ENCODE measurements at regions not wholly inside any gene's neighbourhood (a gene's known extent, or its start where the extent isn't known, plus 50 kb on each side); places are given as distances from the start of the nearest gene placed in this dataset.

DNA sequence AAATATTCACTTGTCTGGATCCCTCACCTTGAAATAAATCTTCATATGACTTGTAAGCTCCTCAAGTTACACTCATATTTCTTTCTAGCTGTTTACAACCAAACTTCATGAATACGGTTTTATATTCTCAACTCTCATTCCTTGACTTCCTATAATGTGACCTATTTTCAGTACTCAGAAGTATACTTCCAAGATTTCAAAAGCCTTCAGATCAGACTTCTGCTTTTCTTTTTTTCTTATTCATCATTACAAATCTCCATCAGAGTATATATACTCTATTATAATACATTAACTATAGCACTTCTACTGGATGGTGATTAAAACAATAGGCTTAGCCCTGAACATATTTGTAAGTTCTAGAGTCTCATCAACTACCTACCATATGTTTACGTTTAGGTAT is 123.6 kb upstream of the ALCAM start:
- WGBS, 4 donors: 71 to 81% (median 79%) methylated on average over 2 of the region's 2 CpGs
- no peaks in the 10 kb centered on the region for H3K9me3 ChIP-seq (replicated peaks in 1 of 3)
- DNase-seq: no peak
- no peak overlapping the region for H3K4me3 ChIP-seq
- no peak overlapping the region for H3K27ac ChIP-seq
- intact Hi-C loops (cut with DNase I): no loop called here
- TF ChIP-seq POLR2A (IDR thresholded peaks at IDR 0.05): no peak
- TF ChIP-seq, protein P1, sequence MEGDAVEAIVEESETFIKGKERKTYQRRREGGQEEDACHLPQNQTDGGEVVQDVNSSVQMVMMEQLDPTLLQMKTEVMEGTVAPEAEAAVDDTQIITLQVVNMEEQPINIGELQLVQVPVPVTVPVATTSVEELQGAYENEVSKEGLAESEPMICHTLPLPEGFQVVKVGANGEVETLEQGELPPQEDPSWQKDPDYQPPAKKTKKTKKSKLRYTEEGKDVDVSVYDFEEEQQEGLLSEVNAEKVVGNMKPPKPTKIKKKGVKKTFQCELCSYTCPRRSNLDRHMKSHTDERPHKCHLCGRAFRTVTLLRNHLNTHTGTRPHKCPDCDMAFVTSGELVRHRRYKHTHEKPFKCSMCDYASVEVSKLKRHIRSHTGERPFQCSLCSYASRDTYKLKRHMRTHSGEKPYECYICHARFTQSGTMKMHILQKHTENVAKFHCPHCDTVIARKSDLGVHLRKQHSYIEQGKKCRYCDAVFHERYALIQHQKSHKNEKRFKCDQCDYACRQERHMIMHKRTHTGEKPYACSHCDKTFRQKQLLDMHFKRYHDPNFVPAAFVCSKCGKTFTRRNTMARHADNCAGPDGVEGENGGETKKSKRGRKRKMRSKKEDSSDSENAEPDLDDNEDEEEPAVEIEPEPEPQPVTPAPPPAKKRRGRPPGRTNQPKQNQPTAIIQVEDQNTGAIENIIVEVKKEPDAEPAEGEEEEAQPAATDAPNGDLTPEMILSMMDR (IDR thresholded peaks at IDR 0.05): no peak
- H3K4me1 ChIP-seq (replicated peaks in 1 of 2): no peaks in the 10 kb centered on the region
- H3K36me3 ChIP-seq (replicated peaks in 1 of 2): no peaks in the 10 kb centered on the region
- no peaks in the 10 kb centered on the region for H3K27me3 ChIP-seq

DNA sequence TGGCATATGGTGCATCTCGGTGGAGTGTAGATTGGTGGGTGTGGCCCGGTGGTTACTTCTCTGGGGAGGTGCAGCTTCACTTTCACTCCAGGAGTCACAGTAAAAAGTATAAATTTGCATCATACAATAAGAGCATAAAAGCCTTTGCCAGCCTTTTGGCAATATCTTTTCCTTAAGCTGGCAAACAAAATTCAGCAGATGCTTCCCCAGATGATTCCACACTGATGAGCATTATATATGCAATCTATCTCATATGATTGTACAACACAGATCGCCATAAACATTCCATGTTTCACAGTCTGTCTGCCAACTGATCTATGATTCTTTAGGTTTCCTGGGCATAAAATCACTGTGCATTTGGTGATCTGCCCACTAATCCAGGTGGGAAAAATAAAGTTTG is 120.2 kb upstream of the ALCAM start:
- 80 to 92% (median 89%) methylated on average over 3 of the region's 3 CpGs for WGBS, 4 donors
- H3K9me3 ChIP-seq (replicated peaks in 1 of 3): no peaks in the 10 kb centered on the region
- no peak overlapping the region for H3K4me3 ChIP-seq
- H3K27me3 ChIP-seq: no peaks in the 10 kb centered on the region
- no peak for DNase-seq
- H3K27ac ChIP-seq: no peak overlapping the region
- H3K4me1 ChIP-seq (replicated peaks in 1 of 2): no peaks in the 10 kb centered on the region
- intact Hi-C loops (cut with DNase I): no loop called here
- TF ChIP-seq POLR2A (IDR thresholded peaks at IDR 0.05): no peak
- TF ChIP-seq, protein P1 (IDR thresholded peaks at IDR 0.05): no peak
- H3K36me3 ChIP-seq (replicated peaks in 1 of 2): no peaks in the 10 kb centered on the region

DNA sequence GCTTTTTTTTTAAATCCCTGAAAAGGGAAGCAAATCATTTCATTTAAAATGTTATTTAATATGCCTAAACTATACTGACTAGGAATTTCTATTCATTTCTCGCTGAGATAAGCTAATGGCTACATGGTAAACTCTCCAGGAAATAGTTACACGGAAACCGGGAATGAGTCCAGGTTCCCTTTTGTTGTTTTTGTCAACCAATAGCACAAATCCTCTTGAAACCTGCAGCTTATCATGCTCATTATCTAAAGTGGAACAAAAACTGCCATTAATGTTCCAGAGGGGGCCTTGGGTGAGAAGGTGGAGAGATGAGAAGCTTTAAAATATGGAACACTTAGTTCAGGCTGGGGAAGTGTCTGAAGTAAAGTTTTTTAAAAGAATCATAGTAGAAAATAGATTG is 113.5 kb upstream of the ALCAM start:
- TF ChIP-seq POLR2A (IDR thresholded peaks at IDR 0.05): no peak
- TF ChIP-seq, protein P1 (IDR thresholded peaks at IDR 0.05): no peak
- intact Hi-C loops (cut with DNase I): no loop called here
- Histone ChIP-seq H3K9me3 (replicated peaks in 1 of 3) (no peaks in the 10 kb centered on the region), H3K4me1 (replicated peaks in 1 of 2) (no peaks in the 10 kb centered on the region), H3K27ac (no peak overlapping the region), H3K27me3 (no peaks in the 10 kb centered on the region), H3K36me3 (replicated peaks in 1 of 2) (no peaks in the 10 kb centered on the region), H3K4me3 (no peak overlapping the region)
- 59 to 73% (median 65%) methylated on average over 3 of the region's 3 CpGs for WGBS, 4 donors
- DNase-seq: no peak

DNA sequence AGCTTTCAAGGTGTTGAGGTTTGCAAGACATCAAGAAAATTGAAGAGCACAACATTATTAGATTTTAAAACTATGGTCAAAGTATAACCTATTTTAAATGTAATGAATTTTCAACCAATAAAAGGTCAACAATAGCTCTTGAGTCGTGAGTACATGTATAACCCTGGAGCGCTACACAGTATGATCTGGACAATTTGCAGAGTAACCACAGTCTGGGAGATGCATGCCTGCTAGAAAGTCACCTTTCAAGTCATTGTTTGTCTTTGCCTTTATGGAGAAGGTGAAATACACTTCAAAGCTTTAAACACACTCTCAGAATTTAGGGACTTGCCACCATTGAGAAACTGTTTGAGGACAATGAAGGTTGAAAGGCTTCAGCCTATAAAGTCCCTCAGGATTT is 112.6 kb upstream of the ALCAM start:
- Histone ChIP-seq H3K27me3 (no peaks in the 10 kb centered on the region), H3K36me3 (replicated peaks in 1 of 2) (no peaks in the 10 kb centered on the region), H3K27ac (no peak overlapping the region), H3K9me3 (replicated peaks in 1 of 3) (no peaks in the 10 kb centered on the region), H3K4me3 (no peak overlapping the region), H3K4me1 (replicated peaks in 1 of 2) (no peaks in the 10 kb centered on the region)
- no peak for TF ChIP-seq POLR2A (IDR thresholded peaks at IDR 0.05)
- TF ChIP-seq, protein P1 (IDR thresholded peaks at IDR 0.05): no peak
- 88 to 96% (median 95%) methylated on average over 2 of the region's 2 CpGs for WGBS, 4 donors
- intact Hi-C loops (cut with DNase I): no loop called here
- DNase-seq: no peak
